GM18520 (cell line): ENCODE measurements at regions not wholly inside any gene's neighbourhood (a gene's known extent, or its start where the extent isn't known, plus 50 kb on each side); places are given as distances from the start of the nearest gene placed in this dataset.
A peak's percentile ranks its signal among the peaks of the same experiment; 100 is the strongest.
"Not testable (repeated sequence)": the region's sequence is repeated elsewhere in the genome, so short reads cannot be mapped to it uniquely, and the experiment has no call there.

ENCODE experiments used
- ATAC-seq: cut with Tn5 transposase; IDR thresholded peaks from one replicate; pipeline ENCODE4 v1.9.1; 2021; ENCODE audit not compliant: unreplicated experiment

DNA sequence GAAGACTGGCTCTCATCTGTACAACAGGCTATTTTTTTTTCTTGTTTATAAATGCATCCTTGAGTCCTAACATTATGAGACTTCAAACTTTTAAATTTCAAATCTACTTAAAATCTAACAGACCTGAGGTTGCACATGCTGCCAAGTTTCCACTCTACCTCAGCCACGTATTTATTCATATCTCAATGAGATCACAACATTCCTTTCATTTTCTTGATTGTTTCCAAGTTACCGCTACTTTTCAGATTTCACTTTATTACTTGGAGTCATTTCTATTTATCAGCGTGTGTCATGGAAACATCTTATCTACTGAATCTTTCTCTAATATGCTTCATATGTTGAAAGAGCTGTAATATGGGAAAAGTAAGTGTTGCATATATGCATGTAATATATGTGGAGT lies 1257.5 kb upstream of the ATXN8OS start:
- ATAC-seq, result no peak

DNA sequence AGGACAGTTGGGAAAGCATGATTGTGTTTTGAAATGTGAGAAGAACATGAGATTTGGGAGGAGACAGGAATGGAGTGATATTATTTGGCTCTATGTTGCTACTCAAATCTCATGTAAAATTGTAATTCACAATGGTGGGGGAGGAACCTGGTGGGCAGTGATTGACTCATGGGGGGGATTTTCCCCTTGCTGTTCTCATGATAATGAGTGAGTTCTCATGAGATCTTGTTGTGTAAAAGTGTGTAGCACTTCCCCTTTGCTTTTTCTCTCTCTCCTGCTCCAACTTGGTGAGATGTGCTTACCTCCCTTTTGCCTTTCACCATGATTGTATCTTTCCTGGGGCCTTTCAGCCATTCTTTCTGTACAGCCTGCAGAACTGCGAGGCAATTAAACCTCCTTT lies 1261.0 kb upstream of the ATXN8OS start:
- ATAC-seq, result no peak

DNA sequence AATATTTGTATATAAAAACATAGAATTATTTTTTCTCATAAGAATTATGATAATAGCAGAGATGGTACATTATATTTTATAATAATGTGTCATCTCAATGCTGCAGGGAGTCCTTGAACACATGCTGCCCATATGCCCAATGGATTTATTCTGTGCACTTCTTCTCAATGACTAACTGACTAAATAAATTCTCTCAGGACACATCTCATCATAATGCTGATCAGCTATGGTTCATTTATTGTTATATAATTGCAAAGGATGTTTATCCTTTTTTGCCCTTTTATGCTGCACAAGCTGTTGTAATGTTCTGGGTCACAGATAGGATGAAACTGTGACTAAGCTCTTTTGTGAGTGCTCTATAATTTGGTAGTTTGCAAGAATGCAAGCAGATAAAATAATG lies 1273.3 kb upstream of the ATXN8OS start:
- ATAC-seq, result no peak

DNA sequence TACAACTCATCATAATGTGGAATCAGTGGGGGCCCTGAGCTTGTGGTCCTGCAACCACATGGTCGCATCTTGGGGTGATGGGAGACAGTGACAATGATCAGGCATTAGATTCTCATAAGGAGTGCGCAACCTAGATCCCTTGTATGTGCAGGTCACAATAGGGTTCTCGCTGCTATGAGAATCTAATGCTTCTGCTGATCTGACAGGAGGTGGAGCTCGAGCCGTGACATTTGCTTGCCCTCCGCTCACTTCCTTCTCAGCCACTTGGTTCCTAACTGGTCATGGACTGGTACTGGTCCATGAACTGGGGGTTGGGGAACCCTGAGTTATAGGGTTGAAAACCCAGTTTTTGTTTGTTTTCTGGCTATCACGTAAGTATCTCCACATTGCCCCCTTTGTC lies 1290.9 kb upstream of the ATXN8OS start:
- no peak for ATAC-seq

DNA sequence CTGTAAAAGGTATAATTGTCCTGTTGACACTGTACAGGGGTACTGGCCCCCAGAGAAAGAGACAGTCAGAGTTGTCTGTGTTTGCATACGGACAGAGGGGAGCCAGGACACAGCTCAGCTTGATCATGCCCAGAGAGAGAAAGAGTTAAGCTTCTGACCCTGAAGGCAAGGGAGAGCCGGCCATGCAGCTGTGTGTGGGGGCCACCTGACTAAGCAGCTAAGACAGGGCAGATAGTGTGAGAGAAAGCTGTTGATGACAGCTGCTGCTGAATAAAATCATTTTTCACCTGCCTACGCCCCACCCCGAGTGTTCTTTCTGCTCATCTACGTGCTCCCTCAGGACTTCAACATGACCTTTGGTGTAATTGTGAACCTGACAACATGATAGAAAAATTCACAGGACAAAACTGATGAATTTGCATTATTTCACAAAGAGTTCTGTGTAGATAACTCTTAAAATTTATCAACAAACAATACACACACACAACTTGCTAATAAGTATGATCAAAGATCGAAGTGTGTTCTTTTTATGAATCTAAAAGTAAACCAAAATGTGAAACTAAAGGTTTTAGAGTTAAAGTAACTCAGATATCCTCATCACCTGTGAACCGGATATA lies 1294.3 kb upstream of the ATXN8OS start:
- ATAC-seq, result no peak

DNA sequence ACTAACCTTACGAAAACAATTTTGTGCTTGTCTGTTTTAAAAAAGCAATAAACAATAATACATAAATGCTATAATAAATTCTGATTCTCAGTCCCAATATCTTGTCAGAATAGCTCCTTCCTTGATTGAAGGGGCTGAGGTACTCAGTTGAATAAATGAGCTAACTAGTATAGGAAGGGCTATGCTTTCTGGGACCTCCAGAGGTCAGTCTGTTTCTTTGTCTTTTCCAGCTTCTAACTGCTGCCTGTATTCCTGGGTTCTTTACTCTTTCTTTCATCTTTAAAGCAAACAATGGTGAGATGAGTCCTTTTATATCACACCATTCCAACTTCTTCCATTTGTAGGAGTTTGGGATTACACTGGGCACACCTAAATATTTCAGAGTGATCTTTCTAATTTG lies 1297.0 kb upstream of the ATXN8OS start:
- no peak for ATAC-seq

GRCh38 chr13:68808456-68808855 lies 1299.2 kb upstream of the ATXN8OS start:
- no peak for ATAC-seq

DNA sequence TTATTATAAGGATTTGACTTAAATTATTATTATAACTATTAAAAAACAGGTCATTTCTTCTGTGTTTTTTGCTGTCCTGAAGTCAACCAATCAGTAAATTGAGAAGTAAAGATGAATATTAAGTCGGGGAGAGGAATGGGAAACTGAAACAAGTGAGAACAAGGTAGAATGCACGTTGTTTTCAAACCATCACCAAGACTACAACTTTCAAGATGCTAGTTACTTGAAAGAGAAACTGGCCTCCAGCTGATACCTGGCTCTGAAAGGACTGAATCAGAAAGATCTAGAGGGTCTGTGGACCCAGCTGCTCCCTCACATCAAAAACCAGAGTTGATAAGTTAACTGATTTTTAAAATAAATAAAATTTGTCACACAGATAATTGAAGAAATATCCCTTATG lies 1301.5 kb upstream of the ATXN8OS start:
- peak; percentile 75 for ATAC-seq

- no peak for ATAC-seq
Observed at GRCh38 chr13:68784275-68784674, 1323.4 kb upstream of the ATXN8OS start.

GRCh38 chr13:68759617-68760016 lies 1348.0 kb upstream of the ATXN8OS start:
- ATAC-seq, result no peak

DNA sequence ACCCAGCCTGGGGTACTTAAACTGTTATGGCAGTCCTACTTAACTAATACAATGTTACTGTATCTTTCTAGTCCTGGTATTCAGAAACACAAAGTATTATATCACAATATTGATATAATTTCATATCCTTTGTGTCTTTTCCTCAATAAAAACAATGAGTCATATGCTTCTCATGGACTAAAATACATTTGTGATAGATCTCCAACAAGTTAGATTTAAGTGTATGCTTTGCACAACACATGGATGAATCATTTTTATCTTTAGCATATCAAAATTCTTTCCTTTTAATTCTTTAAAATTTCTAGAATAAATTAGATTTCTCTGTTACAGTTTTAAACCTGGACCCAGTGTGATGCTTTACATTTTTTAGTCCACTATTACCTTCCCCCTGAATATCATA lies 1357.8 kb upstream of the ATXN8OS start:
- no peak for ATAC-seq

- ATAC-seq, result no peak
Observed at GRCh38 chr13:68748038-68748437, 1359.6 kb upstream of the ATXN8OS start.

DNA sequence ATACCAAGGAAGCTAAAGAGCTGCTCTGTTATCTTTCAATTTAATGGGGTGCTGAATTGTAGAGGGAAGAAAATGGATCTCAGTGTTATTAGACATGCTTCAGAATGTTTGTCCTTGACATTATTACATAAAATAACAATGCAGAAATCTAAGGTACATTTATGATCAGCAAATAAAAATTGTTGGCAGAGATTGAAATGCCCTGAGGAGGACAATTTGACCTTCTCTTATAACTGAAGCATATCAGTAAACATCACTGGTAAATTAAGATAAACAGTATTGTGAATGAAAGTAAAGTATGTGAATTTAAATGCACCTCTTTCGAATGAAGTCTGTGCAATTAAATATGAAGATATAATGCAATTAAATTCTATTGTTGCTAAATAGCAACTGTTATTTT lies 1362.1 kb upstream of the ATXN8OS start:
- ATAC-seq, result no peak

- ATAC-seq, result no peak
Observed at GRCh38 chr13:68736961-68737360, 1370.7 kb upstream of the ATXN8OS start.

GRCh38 chr13:68727798-68728197 lies 1379.8 kb upstream of the ATXN8OS start:
- no peak for ATAC-seq

GRCh38 chr13:68727165-68727564 lies 1380.5 kb upstream of the ATXN8OS start:
- no peak for ATAC-seq

DNA sequence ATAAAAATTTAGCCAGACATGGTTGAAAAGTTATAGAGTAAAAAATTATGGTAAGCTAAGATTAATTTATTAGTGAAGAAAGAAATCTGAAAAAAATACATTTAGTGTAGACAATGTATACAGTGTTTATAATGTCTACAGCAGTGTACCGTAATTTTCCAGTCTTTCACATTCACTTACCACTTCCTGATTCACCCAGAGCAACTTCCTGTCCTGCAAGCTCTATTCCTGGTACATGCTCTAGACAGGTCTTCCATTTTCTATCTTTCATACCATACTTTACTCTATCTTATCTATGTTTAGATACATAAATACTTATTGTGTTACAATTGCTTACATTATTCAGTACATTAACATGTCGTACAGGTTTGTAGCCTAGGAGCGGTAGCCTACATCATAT lies 1387.8 kb upstream of the ATXN8OS start:
- no peak for ATAC-seq

DNA sequence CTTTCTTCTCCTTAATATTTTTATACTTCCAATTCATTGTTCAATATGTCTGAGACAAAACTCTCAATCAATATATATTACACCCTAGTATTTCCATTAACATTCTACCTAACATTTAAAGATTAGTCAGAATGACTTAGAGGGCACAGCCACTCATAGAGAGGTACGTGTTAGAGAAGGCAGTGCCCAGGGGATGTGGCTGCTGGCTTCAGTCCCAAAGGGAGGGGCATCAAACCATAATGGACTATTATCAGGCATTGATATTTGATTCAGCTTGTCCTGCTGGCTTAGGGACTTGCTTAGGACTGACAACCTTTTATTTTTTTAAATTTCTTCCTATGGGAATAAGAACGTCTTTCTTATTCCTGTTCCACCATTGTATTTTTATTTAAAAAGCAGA lies 1392.0 kb upstream of the ATXN8OS start:
- ATAC-seq, result no peak

GRCh38 chr13:68714292-68714691 lies 1393.3 kb upstream of the ATXN8OS start:
- ATAC-seq, result no peak

DNA sequence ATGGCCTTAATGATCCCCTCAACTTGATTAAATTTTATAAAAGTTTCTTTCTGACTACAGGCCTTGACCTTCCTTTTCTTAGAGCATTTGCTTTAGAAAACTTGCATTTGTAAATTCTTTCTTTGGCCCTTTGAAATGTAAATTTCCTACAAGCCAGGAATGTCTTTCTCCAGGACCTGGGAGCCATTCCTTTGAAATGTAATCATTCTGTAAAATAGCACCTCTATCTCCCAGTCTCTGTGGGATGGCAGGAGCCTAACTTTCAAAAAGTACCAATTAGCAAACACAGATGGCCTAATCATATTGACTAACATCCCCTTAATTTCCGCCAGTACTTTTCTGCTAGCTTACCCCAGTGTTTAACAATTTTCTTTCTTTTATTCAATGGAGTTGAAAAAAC lies 1394.2 kb upstream of the ATXN8OS start:
- no peak for ATAC-seq

DNA sequence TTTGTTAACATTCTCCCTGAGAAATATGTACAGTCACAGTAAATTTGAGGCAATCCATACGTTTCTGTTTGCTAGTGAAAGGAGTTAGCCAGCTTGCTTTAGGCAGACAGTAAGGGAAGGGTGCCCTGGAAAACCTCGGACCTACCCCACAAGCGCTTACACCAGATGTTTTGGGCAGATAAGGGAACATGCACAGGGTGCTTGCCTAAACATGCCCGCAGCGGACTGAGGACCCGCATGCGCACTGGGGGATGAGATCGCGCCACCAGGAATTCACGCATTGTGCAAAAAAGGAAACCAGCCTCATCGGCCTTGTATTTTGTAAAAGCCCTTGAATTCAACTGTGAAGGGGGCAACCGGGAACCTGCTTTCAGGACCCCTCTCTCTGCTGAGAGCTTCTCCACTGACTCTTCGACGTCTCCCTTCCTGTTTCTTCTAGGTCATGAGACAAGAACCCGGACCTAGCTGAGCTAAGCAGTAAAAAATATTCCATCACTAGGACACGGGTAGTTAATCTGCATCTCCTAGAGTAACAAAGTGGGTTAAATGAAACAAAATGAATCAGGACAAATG lies 1399.2 kb upstream of the ATXN8OS start:
- ATAC-seq, result no peak

GRCh38 chr13:68706044-68706443 lies 1401.6 kb upstream of the ATXN8OS start:
- not testable (repeated sequence) for ATAC-seq

GRCh38 chr13:68697551-68697950 lies 1410.1 kb upstream of the ATXN8OS start:
- ATAC-seq, result no peak
